ENCODE measurements at regions not wholly inside any gene's neighbourhood (a gene's known extent, or its start where the extent isn't known, plus 50 kb on each side); places are given as distances from the start of the nearest gene placed in this dataset.

DNA sequence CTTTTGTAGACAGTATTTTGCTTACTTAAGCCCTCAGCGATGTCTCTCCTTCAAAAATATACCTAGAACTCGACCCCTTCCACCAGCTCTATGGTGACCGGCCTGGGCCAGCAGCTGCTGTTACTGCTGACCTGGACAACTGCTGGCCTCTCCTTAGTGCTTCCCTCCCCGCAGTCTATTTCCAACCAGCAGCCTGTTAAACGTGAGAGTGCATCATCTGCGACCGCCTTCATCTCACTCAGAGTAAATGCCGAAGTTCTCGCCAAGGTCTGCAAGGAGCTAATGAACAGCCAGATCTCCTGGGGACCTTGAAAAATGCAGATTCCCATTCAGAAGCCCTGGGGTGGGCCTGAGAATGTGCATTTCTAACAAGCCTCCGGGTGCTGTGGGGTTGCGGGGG lies 86.7 kb downstream of the RPLP1 start:
- Mint-ChIP-seq H3K9me3 (no peaks in the 10 kb centered on the region), H3K4me3 (no peak overlapping the region), H3K27me3 (peaks cover 8% of the 10 kb centered on the region), H3K4me1 (no peaks in the 10 kb centered on the region), H3K27ac (no peak overlapping the region)
- ATAC-seq (no peak), DNase-seq (no peak)

- H3K4me1 Mint-ChIP-seq: no peaks in the 10 kb centered on the region
- no peak for ATAC-seq
- H3K4me3 Mint-ChIP-seq: no peak overlapping the region
- H3K27me3 Mint-ChIP-seq: peaks cover 7% of the 10 kb centered on the region
- no peak overlapping the region for H3K27ac Mint-ChIP-seq
- no peak for DNase-seq
- H3K9me3 Mint-ChIP-seq: no peaks in the 10 kb centered on the region
These were observed 88.0 kb downstream of the RPLP1 start for GRCh38 chr15:69540622-69541021.

GRCh38 chr15:69542028-69542427 lies 89.4 kb downstream of the RPLP1 start:
- Mint-ChIP-seq H3K27ac (no peak overlapping the region), H3K27me3 (no peaks in the 10 kb centered on the region), H3K4me3 (no peak overlapping the region), H3K4me1 (no peaks in the 10 kb centered on the region), H3K9me3 (no peaks in the 10 kb centered on the region)
- DNase-seq (no peak), ATAC-seq (no peak)

- H3K4me1 Mint-ChIP-seq: no peaks in the 10 kb centered on the region
- H3K4me3 Mint-ChIP-seq: no peak overlapping the region
- ATAC-seq (no peak), DNase-seq (no peak)
- H3K9me3 Mint-ChIP-seq: no peaks in the 10 kb centered on the region
- peaks cover 8% of the 10 kb centered on the region for H3K27me3 Mint-ChIP-seq
- H3K27ac Mint-ChIP-seq: no peak overlapping the region
These were observed 91.2 kb downstream of the RPLP1 start for GRCh38 chr15:69543681-69544364.

DNA sequence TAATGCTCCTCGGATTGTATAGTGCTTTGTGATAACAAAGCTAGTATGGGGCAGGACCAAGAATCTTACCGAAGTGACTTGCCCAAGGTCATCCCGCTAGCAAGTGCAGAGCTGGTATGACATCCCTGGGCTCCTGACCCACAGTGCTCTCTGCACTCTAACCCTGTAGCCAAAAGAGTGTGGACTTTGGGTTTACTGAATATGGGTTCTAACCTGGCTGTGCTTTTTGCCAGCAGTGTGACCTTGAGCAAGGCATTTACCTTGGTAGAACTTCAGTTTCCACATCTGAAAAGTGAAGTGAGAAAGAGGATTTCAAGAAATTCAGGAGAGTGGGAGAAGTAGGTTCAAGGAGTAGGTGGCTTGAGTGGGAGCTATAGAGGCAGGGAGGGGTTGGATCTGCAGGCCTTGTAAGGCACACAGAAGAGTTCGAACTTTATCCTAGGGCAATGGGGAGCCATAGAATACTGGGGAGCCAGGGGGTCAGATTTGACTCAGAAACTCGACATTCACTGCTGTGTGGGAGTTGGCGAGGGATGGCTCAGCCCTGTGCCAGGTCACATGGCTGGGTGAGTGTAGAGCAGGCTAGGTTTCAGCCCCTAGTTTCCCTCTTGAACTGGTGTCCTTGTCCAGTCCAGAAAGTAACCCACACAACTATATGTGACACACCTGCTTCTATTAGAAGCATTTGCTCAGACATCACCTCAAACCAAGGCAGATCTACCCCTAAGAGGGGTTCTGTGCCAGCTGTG lies 91.9 kb downstream of the RPLP1 start:
- H3K4me3 Mint-ChIP-seq: no peak overlapping the region
- no peak for DNase-seq
- H3K4me1 Mint-ChIP-seq: no peaks in the 10 kb centered on the region
- H3K9me3 Mint-ChIP-seq: no peaks in the 10 kb centered on the region
- peaks cover 16% of the 10 kb centered on the region for H3K27me3 Mint-ChIP-seq
- no peak for ATAC-seq
- no peak overlapping the region for H3K27ac Mint-ChIP-seq

- Mint-ChIP-seq H3K27ac (no peak overlapping the region), H3K4me1 (no peaks in the 10 kb centered on the region), H3K27me3 (peaks cover 27% of the 10 kb centered on the region), H3K9me3 (peaks cover 6 to 13% of the 10 kb centered on the region in 2 donors), H3K4me3 (no peak overlapping the region)
- ATAC-seq: no peak
- DNase-seq: no peak
These were observed 93.6 kb downstream of the RPLP1 start for GRCh38 chr15:69546182-69546581.

DNA sequence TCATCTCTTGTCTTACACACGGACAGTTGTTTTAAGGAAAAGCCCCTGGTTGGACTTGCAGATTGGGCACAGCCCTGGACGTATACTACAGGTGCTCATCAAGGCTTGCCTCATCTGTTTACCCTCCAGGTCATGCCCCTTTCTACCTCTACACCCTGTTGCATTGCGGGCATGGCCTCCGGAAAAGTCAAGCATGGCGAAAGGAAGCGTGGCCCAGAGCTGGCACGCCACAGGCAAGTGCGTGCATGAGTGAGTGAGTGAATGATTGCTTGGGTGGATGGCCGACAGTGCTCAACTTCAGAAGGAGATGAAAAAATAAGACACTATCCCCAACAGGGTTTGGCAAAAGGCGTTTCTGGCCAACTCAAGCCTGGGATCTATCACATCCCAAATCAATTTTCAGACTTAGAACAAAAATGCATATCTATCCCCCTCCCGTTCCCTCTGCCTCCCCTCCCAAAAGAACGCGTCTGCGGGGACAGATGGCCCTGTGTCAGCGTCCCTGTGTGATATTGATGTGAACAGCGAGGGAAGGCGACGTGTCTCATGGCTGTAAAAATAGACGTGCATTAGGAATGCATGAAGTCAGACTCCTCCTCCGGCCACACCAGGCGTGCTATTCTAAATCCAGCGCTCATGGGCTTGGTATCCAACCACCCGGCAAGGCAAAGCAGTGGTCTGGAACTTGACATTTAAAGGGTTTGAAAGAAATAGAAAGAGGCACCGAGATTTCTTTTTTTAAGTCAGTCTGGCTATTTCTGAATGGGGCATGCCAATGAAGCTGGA lies 96.0 kb downstream of the RPLP1 start:
- ATAC-seq: no peak
- Mint-ChIP-seq H3K27me3 (peaks cover 27% of the 10 kb centered on the region), H3K27ac (no peak overlapping the region), H3K4me3 (no peak overlapping the region), H3K4me1 (no peaks in the 10 kb centered on the region), H3K9me3 (peaks cover 22 to 31% of the 10 kb centered on the region in 2 donors)
- DNase-seq: no peak

DNA sequence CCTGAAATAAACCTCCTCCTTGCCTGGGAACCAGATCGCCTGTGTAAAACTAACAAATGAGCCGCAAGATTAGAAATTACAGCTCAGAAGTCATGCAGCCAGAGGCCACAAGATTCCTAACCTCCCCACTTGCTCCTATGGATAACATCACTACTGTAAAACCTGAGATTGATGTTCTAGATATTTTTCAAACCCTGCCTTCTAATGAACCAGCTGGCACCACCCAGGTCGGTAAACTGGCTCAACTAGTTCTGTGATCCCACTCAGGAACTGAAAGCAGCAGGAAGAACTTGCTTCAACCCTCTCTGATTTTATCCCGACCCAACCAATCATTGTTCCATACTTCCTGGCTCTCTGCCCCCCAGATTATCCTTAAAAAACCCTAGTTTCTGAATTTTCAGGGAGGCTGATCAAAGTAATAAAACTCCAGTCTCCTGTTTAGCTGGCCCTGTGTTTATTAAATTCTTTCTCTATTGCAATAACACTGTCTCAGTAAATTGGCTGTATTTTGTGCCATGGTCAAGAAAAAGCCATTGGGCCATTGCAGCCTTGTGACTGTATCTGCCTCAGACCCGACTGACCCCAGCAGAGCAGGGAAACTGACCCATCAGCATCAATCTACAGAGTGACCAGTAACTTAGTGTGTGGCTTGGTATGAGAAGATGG lies 98.9 kb downstream of the RPLP1 start:
- DNase-seq (no peak), ATAC-seq (no peak)
- peaks cover under 1% of the 10 kb centered on the region for H3K4me1 Mint-ChIP-seq
- H3K9me3 Mint-ChIP-seq: peaks cover 22 to 31% of the 10 kb centered on the region in 2 donors
- H3K27me3 Mint-ChIP-seq: peaks cover 27% of the 10 kb centered on the region
- no peak overlapping the region for H3K27ac Mint-ChIP-seq
- H3K4me3 Mint-ChIP-seq: no peak overlapping the region

GRCh38 chr15:69552057-69552815 lies 99.6 kb downstream of the RPLP1 start:
- Mint-ChIP-seq H3K9me3 (peaks cover 22 to 31% of the 10 kb centered on the region in 2 donors), H3K27ac (peak overlapping the region in 1 of 2 donors; percentile 93), H3K4me3 (no peak overlapping the region), H3K4me1 (peaks cover 6% of the 10 kb centered on the region), H3K27me3 (peaks cover 27% of the 10 kb centered on the region)
- DNase-seq: no peak
- ATAC-seq: no peak

DNA sequence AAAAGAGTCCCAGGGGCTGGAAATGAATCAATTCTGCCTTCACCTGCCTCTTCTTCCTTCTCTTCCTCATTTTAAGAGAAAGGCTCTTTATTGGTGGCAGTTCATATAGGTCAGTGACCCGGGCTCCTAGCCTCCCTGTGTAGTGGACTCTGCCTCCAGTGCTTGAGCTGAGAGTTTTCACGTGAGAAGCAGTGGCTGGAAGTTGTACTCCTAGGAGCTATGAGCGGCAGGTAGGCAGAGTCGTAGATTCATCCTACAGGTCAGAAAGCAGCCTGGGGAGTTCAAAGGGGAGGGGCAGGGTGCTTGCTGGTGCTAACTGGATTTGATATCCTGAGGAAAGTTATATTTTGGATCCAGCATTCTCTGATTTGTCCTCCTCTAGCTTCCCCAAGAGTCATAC lies 101.1 kb downstream of the RPLP1 start:
- Mint-ChIP-seq H3K4me3 (no peak overlapping the region), H3K27ac (no peak overlapping the region), H3K9me3 (peaks cover 22 to 31% of the 10 kb centered on the region in 2 donors), H3K4me1 (peaks cover 6% of the 10 kb centered on the region), H3K27me3 (peaks cover 20% of the 10 kb centered on the region)
- ATAC-seq: no peak
- DNase-seq: no peak

GRCh38 chr15:69554279-69554961 lies 101.8 kb downstream of the RPLP1 start:
- Mint-ChIP-seq H3K27ac (no peak overlapping the region), H3K27me3 (peaks cover 13% of the 10 kb centered on the region), H3K4me1 (peaks cover 10% of the 10 kb centered on the region), H3K9me3 (peaks cover 22 to 31% of the 10 kb centered on the region in 2 donors), H3K4me3 (no peak overlapping the region)
- DNase-seq (no peak), ATAC-seq (no peak)

DNA sequence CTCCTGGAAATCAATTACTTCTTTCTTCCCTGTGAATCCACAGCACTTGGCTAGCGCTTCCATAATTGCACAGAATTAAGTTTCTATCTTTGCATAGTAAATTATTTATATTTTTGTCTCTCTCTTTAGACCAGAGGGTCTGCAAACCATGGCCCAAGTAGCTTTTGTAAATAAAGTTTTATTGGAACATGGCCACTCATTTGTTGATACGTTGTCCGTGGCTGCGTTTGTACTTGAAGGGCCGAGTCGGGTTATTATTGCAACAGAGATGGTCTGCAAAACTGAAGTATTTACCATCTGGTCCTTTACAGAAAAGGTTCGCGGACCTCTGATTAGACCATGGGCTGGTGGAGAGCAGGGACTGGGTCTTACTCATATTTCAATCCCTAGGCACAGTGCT lies 102.5 kb downstream of the RPLP1 start:
- no peak for ATAC-seq
- Mint-ChIP-seq H3K4me1 (peaks cover 15% of the 10 kb centered on the region), H3K4me3 (no peak overlapping the region), H3K9me3 (peaks cover 22 to 29% of the 10 kb centered on the region in 2 donors), H3K27ac (no peak overlapping the region), H3K27me3 (peaks cover 6% of the 10 kb centered on the region)
- DNase-seq: no peak

GRCh38 chr15:69556344-69556743 lies 103.7 kb downstream of the RPLP1 start:
- Mint-ChIP-seq H3K4me3 (no peak overlapping the region), H3K4me1 (peaks cover 15% of the 10 kb centered on the region), H3K9me3 (peaks cover 13 to 16% of the 10 kb centered on the region in 2 donors), H3K27ac (no peak overlapping the region), H3K27me3 (peaks cover 2% of the 10 kb centered on the region)
- DNase-seq (no peak), ATAC-seq (no peak)

GRCh38 chr15:69557020-69557706 lies 104.5 kb downstream of the RPLP1 start:
- Mint-ChIP-seq H3K4me3 (no peak overlapping the region), H3K9me3 (peaks cover 5 to 8% of the 10 kb centered on the region in 2 donors), H3K4me1 (peaks cover 15% of the 10 kb centered on the region), H3K27ac (no peak overlapping the region), H3K27me3 (peaks cover 9% of the 10 kb centered on the region)
- DNase-seq (no peak), ATAC-seq (no peak)

Data from stimulated activated naive CD8-positive, alpha-beta T cell treated with anti-CD3 and anti-CD28 coated beads, Interleukin-15, amount 100 ng/mL, for 72 hours (primary cell).